Prostate gland (tissue), 2 donors: ENCODE measurements at regions not wholly inside any gene's neighbourhood (a gene's known extent, or its start where the extent isn't known, plus 50 kb on each side); places are given as distances from the start of the nearest gene placed in this dataset.

Source experiments
- DNase-seq: peaks from one replicate; pipeline ENCODE4 v3.0.0-alpha.2; 2019; ENCODE audit warnings: low spot score
- H3K27ac ChIP-seq, 2 donors: fragments of 200-600 bp; sonication (generic); 2 replicates each; pipeline ENCODE4 v1.5.1; 2017 to 2019
- H3K27me3 ChIP-seq: fragments of 200-600 bp; sonication (generic); replicated peaks from 2 replicates; pipeline ENCODE4 v1.5.1; 2019; ENCODE audit not compliant: insufficient read depth
- H3K36me3 ChIP-seq, 2 donors: fragments of 200-600 bp; sonication (generic); 1 replicate in 1 of 2; 2 replicates in 1 of 2; pipeline versions ENCODE4 v1.5.1 to v1.8.1; 2017 to 2019
- H3K4me1 ChIP-seq: fragments of 200-600 bp; sonication (generic); replicated peaks from 2 replicates; pipeline ENCODE4 v1.5.1; 2019
- H3K4me3 ChIP-seq, 2 donors: fragments of 200-600 bp; sonication (generic); 2 replicates each; pipeline ENCODE4 v1.5.1; 2017 to 2019
- H3K9me3 ChIP-seq: fragments of 200-600 bp; sonication (generic); 2 replicates; pipeline ENCODE4 v1.5.1; 2017
- CTCF ChIP-seq, 4 experiments: fragments of 200-600 bp in 2 of 4; fragments of 450-650 bp in 2 of 4; sonication (generic) in 2 of 4; IDR thresholded peaks; 1 replicate in 3 of 4; 2 replicates in 1 of 4; pipeline ENCODE4 v1.5.1; 2016 to 2019; ENCODE audit warnings: antibody characterized with exemption in 4 of 4, mild to moderate bottlenecking in 2 of 4, moderate library complexity in 2 of 4
- POLR2A ChIP-seq: fragments of 450-650 bp; IDR thresholded peaks from one replicate; pipeline ENCODE4 v1.6.1; 2016; ENCODE audit warnings: antibody characterized with exemption, mild to moderate bottlenecking
- POLR2AphosphoS5 ChIP-seq: sonication (generic); formaldehyde crosslinking; IDR thresholded peaks from one replicate; pipeline ENCODE4 v1.6.1; 2017; ENCODE audit warnings: antibody characterized with exemption
- WGBS: methylation state at CpG from one replicate; pipeline ENCODE4 v1.1.5; 2018; 5-methylcytosine and 5-hydroxymethylcytosine counted together
- intact Hi-C: fragments of 100-400 bp; cut with DNase I; formaldehyde crosslinking; loops from one replicate; pipeline ENCODE4 v1.14.2; 2022

GRCh38 chr10:78903341-78903940 lies 165.3 kb upstream of the ZMIZ1 start:
- no peak for DNase-seq
- intact Hi-C loops: no loop called here

GRCh38 chr10:78904196-78904595 lies 164.6 kb upstream of the ZMIZ1 start:
- Histone ChIP-seq H3K27me3 (no peaks in the 10 kb centered on the region), H3K27ac (no peak overlapping the region), H3K4me1 (no peaks in the 10 kb centered on the region), H3K4me3 (no peak overlapping the region), H3K36me3 (no peaks in the 10 kb centered on the region), H3K9me3 (no peaks in the 10 kb centered on the region)
- no peak for TF ChIP-seq POLR2A
- no peak for TF ChIP-seq POLR2AphosphoS5
- no peak for TF ChIP-seq CTCF (IDR thresholded peaks at IDR 0.05)
- intact Hi-C loops: no loop called here
- DNase-seq: no peak
- 95% methylated on average over 5 of the region's 5 CpGs for WGBS

More at GRCh38 chr10:78903341-78903940, 165.3 kb upstream of the ZMIZ1 start:
- H3K4me1 ChIP-seq: no peaks in the 10 kb centered on the region
- no peak overlapping the region for H3K27ac ChIP-seq
- H3K4me3 ChIP-seq: no peak overlapping the region
- no peaks in the 10 kb centered on the region for H3K9me3 ChIP-seq
- no peaks in the 10 kb centered on the region for H3K27me3 ChIP-seq
- TF ChIP-seq CTCF (IDR thresholded peaks at IDR 0.05) (no peak), POLR2AphosphoS5 (no peak), POLR2A (no peak)
- H3K36me3 ChIP-seq: no peaks in the 10 kb centered on the region
- 98% methylated on average over 4 of the region's 4 CpGs for WGBS

GRCh38 chr10:78905015-78905956 lies 163.5 kb upstream of the ZMIZ1 start:
- TF ChIP-seq CTCF (IDR thresholded peaks at IDR 0.05) (no peak), POLR2AphosphoS5 (no peak)
- H3K27ac ChIP-seq: no peak overlapping the region
- 80% methylated on average over 12 of the region's 12 CpGs for WGBS
- H3K27me3 ChIP-seq: no peaks in the 10 kb centered on the region
- no peaks in the 10 kb centered on the region for H3K4me1 ChIP-seq
- H3K4me3 ChIP-seq: no peak overlapping the region
- DNase-seq: no peak
- no peaks in the 10 kb centered on the region for H3K9me3 ChIP-seq
- no peaks in the 10 kb centered on the region for H3K36me3 ChIP-seq
- intact Hi-C loops: no loop called here

GRCh38 chr10:78905957-78906308 lies 162.8 kb upstream of the ZMIZ1 start:
- Histone ChIP-seq H3K36me3 (no peaks in the 10 kb centered on the region), H3K9me3 (no peaks in the 10 kb centered on the region), H3K4me1 (no peaks in the 10 kb centered on the region), H3K27ac (no peak overlapping the region), H3K4me3 (no peak overlapping the region), H3K27me3 (no peaks in the 10 kb centered on the region)
- TF ChIP-seq POLR2A (no peak), CTCF (IDR thresholded peaks at IDR 0.05) (no peak), POLR2AphosphoS5 (no peak)
- DNase-seq: no peak
- 74% methylated on average over 10 of the region's 11 CpGs for WGBS
- intact Hi-C loops: no loop called here
